GM12874 (cell line): ENCODE measurements at regions not wholly inside any gene's neighbourhood (a gene's known extent, or its start where the extent isn't known, plus 50 kb on each side); places are given as distances from the start of the nearest gene placed in this dataset.

Experiments
- TF ChIP-seq, protein P1 (sequence below): IDR thresholded peaks from 2 replicates; pipeline ENCODE4 v1.5.1; 2011; ENCODE audit warnings: low read depth, mild to moderate bottlenecking, control low read depth, low read length, moderate library complexity; ENCODE audit not compliant: insufficient read depth

DNA sequence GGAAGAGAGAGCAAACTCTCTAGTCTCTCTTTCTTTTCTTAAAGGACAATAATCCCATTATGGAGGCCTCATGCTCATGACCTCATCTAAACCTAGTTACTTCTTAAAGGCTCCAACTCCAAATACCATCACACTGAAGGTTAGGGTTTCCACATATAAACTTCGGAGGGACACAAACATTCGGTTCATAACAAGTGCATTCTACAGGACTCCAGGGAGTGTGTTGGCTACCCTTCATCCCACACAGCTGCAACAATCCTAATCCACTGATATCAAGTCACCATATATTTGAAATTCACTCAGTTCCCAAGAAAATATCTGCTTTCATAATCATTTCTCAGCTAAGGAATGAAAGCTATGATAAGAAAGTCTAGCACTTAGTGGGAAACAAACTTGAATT lies 265.9 kb upstream of the PLEKHG7 start:
- TF ChIP-seq, protein P1, sequence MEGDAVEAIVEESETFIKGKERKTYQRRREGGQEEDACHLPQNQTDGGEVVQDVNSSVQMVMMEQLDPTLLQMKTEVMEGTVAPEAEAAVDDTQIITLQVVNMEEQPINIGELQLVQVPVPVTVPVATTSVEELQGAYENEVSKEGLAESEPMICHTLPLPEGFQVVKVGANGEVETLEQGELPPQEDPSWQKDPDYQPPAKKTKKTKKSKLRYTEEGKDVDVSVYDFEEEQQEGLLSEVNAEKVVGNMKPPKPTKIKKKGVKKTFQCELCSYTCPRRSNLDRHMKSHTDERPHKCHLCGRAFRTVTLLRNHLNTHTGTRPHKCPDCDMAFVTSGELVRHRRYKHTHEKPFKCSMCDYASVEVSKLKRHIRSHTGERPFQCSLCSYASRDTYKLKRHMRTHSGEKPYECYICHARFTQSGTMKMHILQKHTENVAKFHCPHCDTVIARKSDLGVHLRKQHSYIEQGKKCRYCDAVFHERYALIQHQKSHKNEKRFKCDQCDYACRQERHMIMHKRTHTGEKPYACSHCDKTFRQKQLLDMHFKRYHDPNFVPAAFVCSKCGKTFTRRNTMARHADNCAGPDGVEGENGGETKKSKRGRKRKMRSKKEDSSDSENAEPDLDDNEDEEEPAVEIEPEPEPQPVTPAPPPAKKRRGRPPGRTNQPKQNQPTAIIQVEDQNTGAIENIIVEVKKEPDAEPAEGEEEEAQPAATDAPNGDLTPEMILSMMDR: no peak

DNA sequence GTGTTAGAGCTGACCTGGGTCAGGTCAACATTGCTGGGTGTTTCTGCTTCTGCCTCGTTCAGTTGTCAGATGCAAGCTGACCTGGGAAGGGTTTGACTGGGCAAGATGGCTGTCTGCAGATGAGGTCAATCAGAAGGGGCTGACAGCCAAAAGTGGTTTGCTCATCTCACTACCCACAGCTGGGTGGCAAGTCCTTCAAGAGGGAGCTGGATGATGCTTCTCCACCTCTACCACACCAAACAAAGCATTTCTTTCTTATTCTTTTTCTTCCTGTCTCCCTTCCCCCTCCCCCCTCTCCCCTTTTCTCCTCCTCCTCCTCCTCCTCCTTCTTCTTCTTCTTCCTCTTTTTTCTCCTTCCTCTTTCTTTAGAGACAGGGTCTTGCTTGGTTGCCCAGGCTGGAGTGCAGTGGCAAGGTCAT lies 268.2 kb upstream of the PLEKHG7 start:
- TF ChIP-seq, protein P1: no peak

DNA sequence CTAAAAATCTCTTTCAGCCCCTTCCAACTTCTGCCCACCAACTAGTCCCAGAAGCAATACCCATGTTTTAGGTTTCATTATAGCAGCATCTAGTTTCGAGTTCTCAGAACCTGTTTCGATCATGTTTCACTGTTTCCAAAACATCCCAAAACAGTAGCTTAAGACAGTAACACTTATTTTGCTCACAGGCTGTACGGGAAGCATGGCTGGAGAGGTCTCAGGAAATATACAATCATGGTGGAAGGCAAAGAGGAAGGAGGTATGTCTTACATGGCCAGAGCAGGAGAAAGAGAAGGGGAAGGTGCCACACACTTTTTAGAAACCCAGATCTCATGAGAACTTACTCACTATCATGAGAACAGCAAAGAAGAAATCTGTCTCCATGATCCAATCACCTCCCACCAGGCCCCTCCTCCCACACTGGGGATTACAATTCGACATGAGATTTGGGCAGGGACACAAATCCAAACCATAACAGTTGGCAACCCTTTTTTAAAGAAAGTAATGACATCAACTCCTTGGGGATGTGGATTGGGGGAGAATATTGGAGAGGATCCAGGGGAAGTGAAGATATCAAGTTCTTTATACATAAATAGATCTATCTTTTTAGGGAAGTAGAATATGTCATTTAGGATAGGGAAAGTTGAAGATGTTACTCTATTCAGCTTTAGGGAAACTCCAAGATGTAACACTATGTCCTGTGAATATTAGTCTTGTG lies 269.9 kb upstream of the PLEKHG7 start:
- TF ChIP-seq, protein P1: no peak

DNA sequence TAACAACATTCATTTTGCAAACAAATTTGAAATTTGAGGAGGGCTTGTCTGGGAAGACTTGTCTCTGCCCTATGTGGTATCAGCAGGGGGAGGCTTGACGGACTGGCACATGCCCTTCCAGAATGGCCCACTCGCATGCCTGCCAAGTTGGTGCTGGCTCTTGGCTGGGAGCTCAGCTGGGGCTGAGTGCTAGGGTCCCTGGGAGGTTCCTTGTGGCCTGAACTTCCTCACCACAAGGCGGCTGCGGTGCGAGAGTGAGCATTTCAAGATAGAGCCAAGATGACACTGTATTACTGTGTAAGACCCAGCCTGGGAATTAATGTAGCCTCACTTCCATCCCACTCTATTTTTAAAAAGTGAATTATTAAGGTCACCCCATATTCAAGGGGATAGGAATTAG lies 271.6 kb upstream of the PLEKHG7 start:
- TF ChIP-seq, protein P1: peak; percentile 34; the same call in 1 of the 2 replicates

DNA sequence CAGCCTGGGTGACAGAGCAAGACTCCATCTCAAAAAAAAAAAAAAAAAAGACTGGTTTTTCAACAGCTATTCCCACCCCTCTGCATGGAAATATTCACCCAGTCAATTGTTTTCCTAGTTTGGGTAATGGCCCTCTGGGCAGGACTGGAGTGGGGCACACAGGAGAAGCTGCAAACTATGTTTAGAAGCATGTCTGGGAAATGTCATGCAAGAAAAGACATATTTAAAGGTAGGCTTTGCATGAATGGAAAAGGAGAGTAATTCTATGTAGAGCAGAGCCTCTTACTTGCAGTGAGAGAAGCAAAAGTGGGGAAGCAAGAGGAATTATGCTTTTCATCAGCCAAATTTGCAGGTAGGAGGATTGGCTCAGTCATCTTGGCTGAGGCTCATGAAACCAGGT lies 276.5 kb upstream of the PLEKHG7 start:
- TF ChIP-seq, protein P1: no peak

DNA sequence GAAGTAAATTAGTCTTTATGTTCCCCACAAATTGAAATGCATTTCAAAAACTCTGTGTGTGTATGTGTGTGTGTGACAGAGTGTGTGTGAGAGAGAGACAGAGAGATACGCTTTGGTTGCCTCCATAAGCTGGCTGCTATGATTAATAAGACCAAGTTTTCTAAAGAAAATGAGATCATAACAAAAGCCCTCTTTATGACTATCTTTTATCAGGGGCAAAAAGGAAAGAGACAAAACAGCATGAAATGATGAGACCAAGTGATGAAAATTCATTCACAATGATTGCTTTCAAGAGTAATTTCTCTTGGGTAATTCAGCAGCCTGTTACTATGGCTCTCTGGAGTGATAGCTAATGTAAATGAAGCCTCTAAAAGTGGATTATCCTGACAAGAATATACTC lies 277.6 kb upstream of the PLEKHG7 start:
- TF ChIP-seq, protein P1: no peak

DNA sequence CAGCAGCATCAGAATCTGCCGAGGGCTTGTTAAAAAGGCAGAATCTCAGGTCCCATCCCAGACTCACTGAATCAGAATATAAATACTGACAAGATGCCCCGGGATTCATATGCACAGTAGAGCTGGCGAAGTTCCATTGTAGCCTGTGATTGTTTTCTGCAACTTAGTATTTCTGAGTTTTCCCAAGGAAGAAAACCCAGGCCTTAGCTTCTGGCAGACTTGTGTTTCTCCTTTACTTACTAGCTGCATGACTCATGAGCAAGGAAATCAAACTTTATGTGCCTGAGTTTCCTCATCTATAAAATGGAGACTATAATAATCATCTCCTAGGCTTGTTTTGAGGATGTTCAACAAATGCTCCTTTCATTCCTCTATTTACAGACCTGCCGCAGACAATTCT lies 278.5 kb upstream of the PLEKHG7 start:
- TF ChIP-seq, protein P1: no peak
